K562 (cell line): ENCODE measurements at regions not wholly inside any gene's neighbourhood (a gene's known extent, or its start where the extent isn't known, plus 50 kb on each side); places are given as distances from the start of the nearest gene placed in this dataset.

Experiments
- ATAC-seq: fragments of 200-7000 bp; cut with Tn5 transposase; 3 replicates; pipeline ENCODE4 v1.9.1; 2020; ENCODE audit warnings: moderate library complexity
- BruUV-seq: library from RNA; stranded (reverse); fragments of 400-500 nt; replicated peaks from 2 replicates; lab custom pipeline; 2021; lab: Mats Ljungman, UMichigan
- CTCF ChIA-PET: fragments of 300-600 bp; formaldehyde crosslinking; extraction: SDS; loops from one replicate; lab custom pipeline; 2021; ENCODE audit warnings: low intra/inter-chr PET ratio; lab: Yijun Ruan, JAX
- POLR2A ChIA-PET: fragments of 300-600, 350-650 bp; sonication (Branson Sonifier 250); formaldehyde crosslinking; extraction: SDS; loops from one replicate; lab custom pipeline; 2021; ENCODE audit warnings: antibody characterized with exemption, inconsistent platforms; lab: Yijun Ruan, JAX
- DNase-seq, 4 experiments: peaks; one replicate each; pipeline versions ENCODE4 v3.0.0 to v3.0.0-alpha.2; 2011 to 2018; ENCODE audit warnings: low spot score in 3 of 4, mixed read lengths in 3 of 4; ENCODE audit errors: extremely low read depth in 1 of 4
- FAIRE-seq: peaks from 2 replicates; lab custom pipeline; 2011; peaks lifted over from hg19 to GRCh38; lab: Jason Lieb, UNC
- H2AFZ ChIP-seq: 2 replicates; pipeline ENCODE4 v1.6.0; 2011; ENCODE audit warnings: low read depth, low read length, control low read depth, inconsistent platforms
- H3K27ac ChIP-seq: fragments of 200-600 bp; 3 replicates; pipeline ENCODE4 v1.8.0; 2011; ENCODE audit warnings: low read depth, mild to moderate bottlenecking, control low read depth, inconsistent platforms, low read length, moderate library complexity, mixed read lengths; ENCODE audit errors: extremely low read depth
- H3K27me3 ChIP-seq, 2 experiments: fragments of 300-600 bp in 1 of 2; 2 replicates in 1 of 2; 3 replicates in 1 of 2; pipeline versions ENCODE4 v1.6.0 to v1.8.0; 2011; ENCODE audit warnings: inconsistent platforms in 2 of 2, low read length in 2 of 2, mild to moderate bottlenecking in 1 of 2, mixed read lengths in 1 of 2, moderate library complexity in 1 of 2; ENCODE audit not compliant: control insufficient read depth in 2 of 2, insufficient read depth in 2 of 2
- H3K36me3 ChIP-seq: fragments of 300-600 bp; 3 replicates; pipeline ENCODE4 v1.8.0; 2011; ENCODE audit warnings: mild to moderate bottlenecking, low read length, inconsistent platforms; ENCODE audit not compliant: control insufficient read depth, insufficient read depth
- H3K4me1 ChIP-seq, 2 experiments: fragments of 200-600 bp in 1 of 2; replicated peaks in 1 of 2; 2 replicates in 1 of 2; 3 replicates in 1 of 2; pipeline versions ENCODE4 v1.5.1 to v1.8.0; 2011; ENCODE audit warnings: inconsistent platforms in 2 of 2, low read length in 2 of 2, mild to moderate bottlenecking in 1 of 2, mixed read lengths in 1 of 2, moderate library complexity in 1 of 2; ENCODE audit not compliant: control insufficient read depth in 2 of 2, insufficient read depth in 2 of 2
- H3K4me2 ChIP-seq: 2 replicates; pipeline ENCODE4 v1.6.1; 2011; ENCODE audit warnings: low read length, control low read depth, inconsistent platforms, mixed read lengths; ENCODE audit not compliant: insufficient read depth
- H3K4me3 ChIP-seq: fragments of 200-600 bp; sonication (generic), shearing (Covaris generic); 2 replicates; pipeline ENCODE4 v1.5.1; 2016; ENCODE audit warnings: control low read depth, inconsistent platforms
- H3K79me2 ChIP-seq: fragments of 200-600 bp; 3 replicates; pipeline ENCODE4 v1.8.0; 2011; ENCODE audit warnings: low read length, inconsistent platforms; ENCODE audit not compliant: control insufficient read depth, insufficient read depth
- H3K9ac ChIP-seq, 2 experiments: 2 replicates each; pipeline versions ENCODE4 v1.6.0 to v1.6.1; 2011; ENCODE audit warnings: low read depth in 2 of 2, low read length in 2 of 2, control low read depth in 1 of 2, inconsistent platforms in 1 of 2, mild to moderate bottlenecking in 1 of 2, mixed read lengths in 1 of 2; ENCODE audit not compliant: insufficient read depth in 1 of 2
- H3K9me1 ChIP-seq: one replicate; pipeline ENCODE4 v1.6.0; 2011; ENCODE audit warnings: inconsistent platforms, mild to moderate bottlenecking, low read length, moderate library complexity; ENCODE audit not compliant: control insufficient read depth, insufficient read depth
- H3K9me3 ChIP-seq: replicated peaks from 2 replicates; pipeline ENCODE4 v1.5.1; 2011; ENCODE audit warnings: low read depth, low read length, inconsistent platforms; ENCODE audit not compliant: control insufficient read depth, insufficient read depth
- H4K20me1 ChIP-seq: replicated peaks from 2 replicates; pipeline ENCODE4 v1.6.1; 2011; ENCODE audit warnings: low read length, inconsistent platforms, mixed read lengths; ENCODE audit not compliant: control insufficient read depth, insufficient read depth
- ETS2 ChIP-seq: IDR thresholded peaks from 2 replicates; pipeline ENCODE4 v1.6.1; 2016; ENCODE audit warnings: borderline replicate concordance, missing genetic modification characterization, mild to moderate bottlenecking, moderate library complexity, missing compliant biosample characterization; ENCODE audit not compliant: poor library complexity, severe bottlenecking
- HNRNPH1 ChIP-seq: fragments of 200-400 bp; formaldehyde crosslinking; optimal IDR thresholded peaks from 2 replicates; pipeline ENCODE3; 2017; ENCODE audit warnings: low read depth, mild to moderate bottlenecking, low read length, moderate library complexity
- KLF16 ChIP-seq: IDR thresholded peaks from 2 replicates; pipeline ENCODE4 v1.6.1; 2016; ENCODE audit warnings: antibody characterized with exemption
- OTX1 ChIP-seq: fragments of 450-650 bp; formaldehyde crosslinking; IDR thresholded peaks from 2 replicates; pipeline ENCODE4 v1.4.0; 2022; ENCODE audit warnings: mild to moderate bottlenecking
- WGBS: fragments of 100-300 bp; shearing (Covaris generic); methylation state at CpG from one replicate; pipeline ENCODE4 v1.1.6; 2016; ENCODE audit warnings: low coverage, mixed read lengths; ENCODE audit not compliant: insufficient coverage; ENCODE audit errors: missing lambda C conversion rate; 5-methylcytosine and 5-hydroxymethylcytosine counted together
- in situ Hi-C: fragments of 300-500 bp; cut with MboI; formaldehyde crosslinking; loops from 4 replicates; pipeline ENCODE4 v1.15.0; 2018; ENCODE audit warnings: inconsistent platforms, mixed read lengths
- intact Hi-C: fragments of 100-400 bp; cut with micrococcal nuclease; formaldehyde crosslinking; loops from 2 replicates; pipeline ENCODE4 v1.14.2; 2022
- TF ChIP-seq, protein P1 (sequence below): fragments of 150-350 bp; IDR thresholded peaks from 2 replicates; pipeline ENCODE4 v1.6.1; 2014; ENCODE audit warnings: low read depth, mild to moderate bottlenecking, low read length, borderline replicate concordance

DNA sequence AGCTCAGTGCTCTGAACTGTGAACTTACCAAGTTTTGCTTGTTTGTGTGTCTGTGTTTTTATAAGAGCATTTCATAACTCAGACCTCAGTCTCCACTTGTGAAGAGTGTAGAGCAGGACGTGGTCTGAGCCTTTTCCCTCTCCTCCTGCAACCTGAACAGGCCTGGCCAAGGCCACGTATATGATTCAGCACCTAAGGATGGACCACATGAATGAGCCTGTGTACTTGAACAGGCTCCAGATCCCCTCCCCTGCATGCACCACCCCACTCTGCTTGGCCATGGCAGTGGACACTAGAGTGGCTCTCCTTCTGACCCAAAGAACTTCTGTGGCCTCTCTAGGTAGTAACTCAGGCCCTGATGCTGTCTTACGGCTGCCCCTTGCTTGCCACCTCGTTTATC, 125.9 kb upstream of the FSTL4 start:
- no peak for TF ChIP-seq HNRNPH1
- no peak for TF ChIP-seq ETS2 (tag)
- no peak for TF ChIP-seq KLF16
- TF ChIP-seq, protein P1, sequence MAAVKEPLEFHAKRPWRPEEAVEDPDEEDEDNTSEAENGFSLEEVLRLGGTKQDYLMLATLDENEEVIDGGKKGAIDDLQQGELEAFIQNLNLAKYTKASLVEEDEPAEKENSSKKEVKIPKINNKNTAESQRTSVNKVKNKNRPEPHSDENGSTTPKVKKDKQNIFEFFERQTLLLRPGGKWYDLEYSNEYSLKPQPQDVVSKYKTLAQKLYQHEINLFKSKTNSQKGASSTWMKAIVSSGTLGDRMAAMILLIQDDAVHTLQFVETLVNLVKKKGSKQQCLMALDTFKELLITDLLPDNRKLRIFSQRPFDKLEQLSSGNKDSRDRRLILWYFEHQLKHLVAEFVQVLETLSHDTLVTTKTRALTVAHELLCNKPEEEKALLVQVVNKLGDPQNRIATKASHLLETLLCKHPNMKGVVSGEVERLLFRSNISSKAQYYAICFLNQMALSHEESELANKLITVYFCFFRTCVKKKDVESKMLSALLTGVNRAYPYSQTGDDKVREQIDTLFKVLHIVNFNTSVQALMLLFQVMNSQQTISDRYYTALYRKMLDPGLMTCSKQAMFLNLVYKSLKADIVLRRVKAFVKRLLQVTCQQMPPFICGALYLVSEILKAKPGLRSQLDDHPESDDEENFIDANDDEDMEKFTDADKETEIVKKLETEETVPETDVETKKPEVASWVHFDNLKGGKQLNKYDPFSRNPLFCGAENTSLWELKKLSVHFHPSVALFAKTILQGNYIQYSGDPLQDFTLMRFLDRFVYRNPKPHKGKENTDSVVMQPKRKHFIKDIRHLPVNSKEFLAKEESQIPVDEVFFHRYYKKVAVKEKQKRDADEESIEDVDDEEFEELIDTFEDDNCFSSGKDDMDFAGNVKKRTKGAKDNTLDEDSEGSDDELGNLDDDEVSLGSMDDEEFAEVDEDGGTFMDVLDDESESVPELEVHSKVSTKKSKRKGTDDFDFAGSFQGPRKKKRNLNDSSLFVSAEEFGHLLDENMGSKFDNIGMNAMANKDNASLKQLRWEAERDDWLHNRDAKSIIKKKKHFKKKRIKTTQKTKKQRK: no peak
- TF ChIP-seq OTX1 (CRISPR knock-in tag): no peak
- peaks cover 3 to 28% of the 10 kb centered on the region in 2 experiments; a peak in 4 of 5 replicates for H3K27me3 ChIP-seq
- H3K79me2 ChIP-seq: no peaks in the 10 kb centered on the region
- ChIA-PET POLR2A (interaction anchor here (0.7 to 0.9 kb wide), 2 partner anchors 14 to 100 kb away, joined by 3 read pairs; no protein-coding TSS in a partner anchor), CTCF (no interaction called here)
- WGBS: 0% methylated on average over 4 of the region's 4 CpGs
- no peak for ATAC-seq
- in situ Hi-C loops: no loop called here
- no peaks in the 10 kb centered on the region for H3K36me3 ChIP-seq
- no peak for FAIRE-seq
- intact Hi-C loops: loop anchor here (5.0 kb wide), 1 partner anchor 204 kb away; no protein-coding TSS in a partner anchor
- H3K4me2 ChIP-seq: no peak overlapping the region
- H3K4me3 ChIP-seq: no peak overlapping the region
- DNase-seq: no peak
- H3K4me1 ChIP-seq: no peaks in the 10 kb centered on the region
- no TSS peak for BruUV-seq
- H2AFZ ChIP-seq: no peak overlapping the region
- no peak overlapping the region for H3K9ac ChIP-seq
- H3K9me3 ChIP-seq: no peaks in the 10 kb centered on the region
- no peak overlapping the region for H3K27ac ChIP-seq
- H4K20me1 ChIP-seq: no peaks in the 10 kb centered on the region
- H3K9me1 ChIP-seq: no peaks in the 10 kb centered on the region
